ENCODE measurements at regions not wholly inside any gene's neighbourhood (a gene's known extent, or its start where the extent isn't known, plus 50 kb on each side); places are given as distances from the start of the nearest gene placed in this dataset.

DNA sequence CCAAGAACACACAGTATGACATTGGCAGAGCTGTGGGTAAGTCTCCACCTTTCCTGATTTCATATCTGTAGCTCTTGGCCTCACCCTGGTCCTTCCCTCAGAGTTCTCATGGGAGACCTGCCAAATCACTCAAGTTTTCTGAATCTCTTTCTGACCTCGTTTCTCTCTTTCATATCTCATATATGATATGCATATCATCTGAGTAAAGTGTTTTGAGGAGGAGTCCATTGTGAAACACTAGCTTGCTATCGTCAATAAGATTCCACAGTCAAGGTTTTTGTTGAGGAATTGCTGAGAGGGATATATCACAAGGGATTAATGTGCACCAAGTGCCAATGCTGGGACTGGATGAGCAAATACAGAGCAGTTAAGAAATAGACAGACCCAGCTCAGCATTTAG lies 739.2 kb downstream of the BRINP1 start:
- TF ChIP-seq, protein P1, sequence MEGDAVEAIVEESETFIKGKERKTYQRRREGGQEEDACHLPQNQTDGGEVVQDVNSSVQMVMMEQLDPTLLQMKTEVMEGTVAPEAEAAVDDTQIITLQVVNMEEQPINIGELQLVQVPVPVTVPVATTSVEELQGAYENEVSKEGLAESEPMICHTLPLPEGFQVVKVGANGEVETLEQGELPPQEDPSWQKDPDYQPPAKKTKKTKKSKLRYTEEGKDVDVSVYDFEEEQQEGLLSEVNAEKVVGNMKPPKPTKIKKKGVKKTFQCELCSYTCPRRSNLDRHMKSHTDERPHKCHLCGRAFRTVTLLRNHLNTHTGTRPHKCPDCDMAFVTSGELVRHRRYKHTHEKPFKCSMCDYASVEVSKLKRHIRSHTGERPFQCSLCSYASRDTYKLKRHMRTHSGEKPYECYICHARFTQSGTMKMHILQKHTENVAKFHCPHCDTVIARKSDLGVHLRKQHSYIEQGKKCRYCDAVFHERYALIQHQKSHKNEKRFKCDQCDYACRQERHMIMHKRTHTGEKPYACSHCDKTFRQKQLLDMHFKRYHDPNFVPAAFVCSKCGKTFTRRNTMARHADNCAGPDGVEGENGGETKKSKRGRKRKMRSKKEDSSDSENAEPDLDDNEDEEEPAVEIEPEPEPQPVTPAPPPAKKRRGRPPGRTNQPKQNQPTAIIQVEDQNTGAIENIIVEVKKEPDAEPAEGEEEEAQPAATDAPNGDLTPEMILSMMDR (IDR thresholded peaks at IDR 0.05; ENCODE audit: low read depth, low read length), result no peak
- no peaks in the 10 kb centered on the region; the same call in 1 of the 2 replicates for H3K9me3 ChIP-seq
- no peak overlapping the region for H3K4me3 ChIP-seq (ENCODE audit: low read depth, low read length)
- no peaks in the 10 kb centered on the region for H3K36me3 ChIP-seq
- no peaks in the 10 kb centered on the region for H3K4me1 ChIP-seq
- DNase-seq, result no peak
- no peaks in the 10 kb centered on the region for H3K27me3 ChIP-seq

DNA sequence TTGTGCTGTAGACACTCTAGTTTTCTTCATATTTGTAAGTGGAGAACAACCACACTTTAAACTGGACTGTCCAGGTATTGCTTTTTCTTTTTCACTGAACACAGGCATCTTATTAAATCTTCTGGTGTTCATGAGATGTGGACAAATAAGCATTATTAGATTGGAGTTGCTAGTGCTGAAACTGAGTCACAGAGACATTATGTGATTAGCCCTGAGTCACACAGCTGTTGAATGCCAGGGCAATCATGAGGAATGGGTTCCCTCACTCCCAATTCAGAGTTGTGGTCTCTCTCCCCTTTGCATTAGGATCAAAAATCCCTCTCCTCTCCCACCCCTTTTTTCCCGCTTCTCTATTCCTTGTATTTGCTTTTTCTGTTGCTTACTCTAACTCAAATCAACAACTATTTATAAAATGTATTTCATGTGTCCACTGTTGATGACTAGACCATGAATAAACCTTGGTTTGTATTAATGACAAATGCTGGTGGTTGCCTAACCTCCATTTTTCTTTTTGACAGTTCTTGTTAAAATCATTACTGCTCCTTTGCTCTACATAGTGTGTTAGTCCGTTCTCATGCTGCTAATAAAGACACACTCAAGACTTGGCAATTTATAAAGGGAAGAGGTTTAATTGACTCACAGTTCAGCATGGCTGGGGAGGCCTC lies 738.2 kb downstream of the BRINP1 start:
- Histone ChIP-seq H3K4me3 (ENCODE audit: low read depth, low read length) (no peak overlapping the region), H3K9me3 (no peaks in the 10 kb centered on the region), H3K27me3 (no peaks in the 10 kb centered on the region), H3K4me1 (no peaks in the 10 kb centered on the region), H3K36me3 (no peaks in the 10 kb centered on the region)
- DNase-seq, result no peak
- TF ChIP-seq, protein P1 (IDR thresholded peaks at IDR 0.05; ENCODE audit: low read depth, low read length), result no peak

DNA sequence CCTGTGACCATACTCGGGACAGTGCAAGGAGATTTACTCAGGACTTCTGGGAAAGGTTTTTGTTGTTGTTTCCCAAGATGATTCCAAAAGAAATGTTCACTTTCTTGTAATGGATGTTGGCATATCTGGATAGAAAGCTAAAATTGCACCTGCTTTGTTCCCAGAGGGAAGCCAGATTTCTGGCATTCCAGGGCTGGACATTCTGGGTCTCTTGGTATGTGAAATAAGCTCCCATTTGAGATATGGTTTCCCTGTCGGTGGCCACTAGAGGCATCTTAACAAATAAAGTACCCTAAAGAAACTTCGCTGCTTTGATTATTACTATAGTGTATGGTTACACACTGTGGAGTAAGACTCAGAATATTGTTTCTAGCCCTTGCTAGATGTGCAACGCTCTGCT lies 737.3 kb downstream of the BRINP1 start:
- Histone ChIP-seq H3K27me3 (no peaks in the 10 kb centered on the region), H3K9me3 (no peaks in the 10 kb centered on the region), H3K4me1 (no peaks in the 10 kb centered on the region), H3K36me3 (no peaks in the 10 kb centered on the region), H3K4me3 (ENCODE audit: low read depth, low read length) (no peak overlapping the region)
- DNase-seq, result no peak
- TF ChIP-seq, protein P1 (IDR thresholded peaks at IDR 0.05; ENCODE audit: low read depth, low read length), result no peak

DNA sequence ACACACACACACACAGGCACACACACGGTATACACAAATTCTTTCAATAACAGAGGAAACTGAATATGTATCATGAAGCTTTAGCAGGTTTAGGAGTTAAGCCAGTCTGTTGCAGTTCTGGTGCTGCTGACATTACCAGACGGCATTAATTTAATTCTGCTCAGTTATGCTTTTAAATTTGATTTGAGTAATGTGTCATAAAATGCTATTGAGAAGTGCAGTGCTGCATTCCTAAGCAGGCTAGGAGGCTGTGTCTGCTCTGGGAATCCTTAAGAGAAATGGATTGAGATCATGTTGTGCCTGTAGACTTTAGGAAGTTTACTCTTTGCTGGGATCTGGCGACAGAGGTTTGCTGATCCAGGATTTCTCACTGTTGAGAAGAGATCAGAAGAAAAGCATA lies 733.8 kb downstream of the BRINP1 start:
- H3K27me3 ChIP-seq, result no peaks in the 10 kb centered on the region
- no peak overlapping the region for H3K4me3 ChIP-seq (ENCODE audit: low read depth, low read length)
- no peaks in the 10 kb centered on the region for H3K36me3 ChIP-seq
- H3K9me3 ChIP-seq, result no peaks in the 10 kb centered on the region
- no peaks in the 10 kb centered on the region for H3K4me1 ChIP-seq
- TF ChIP-seq, protein P1 (IDR thresholded peaks at IDR 0.05; ENCODE audit: low read depth, low read length), result no peak
- DNase-seq, result no peak

DNA sequence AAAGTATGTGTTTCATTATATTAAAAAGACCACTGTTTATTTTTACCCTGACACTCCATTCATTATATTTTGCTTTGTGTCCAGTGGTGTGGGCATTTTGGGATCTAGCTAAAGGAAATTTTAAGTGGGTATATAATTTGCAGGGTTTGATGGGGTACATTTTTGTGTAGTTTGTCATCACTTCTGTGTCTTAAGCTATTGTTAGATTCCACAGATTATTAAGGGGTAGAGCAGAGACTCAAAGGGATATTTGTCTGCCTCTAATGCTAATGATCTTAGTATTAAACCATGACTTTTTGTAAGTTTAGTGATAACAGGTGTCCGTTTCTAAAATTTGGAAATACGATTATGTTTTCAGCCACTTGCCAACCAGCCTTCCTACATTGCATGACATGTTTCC lies 731.6 kb downstream of the BRINP1 start:
- Histone ChIP-seq H3K4me1 (no peaks in the 10 kb centered on the region), H3K27me3 (no peaks in the 10 kb centered on the region), H3K4me3 (ENCODE audit: low read depth, low read length) (no peak overlapping the region), H3K36me3 (no peaks in the 10 kb centered on the region), H3K9me3 (no peaks in the 10 kb centered on the region)
- TF ChIP-seq, protein P1 (IDR thresholded peaks at IDR 0.05; ENCODE audit: low read depth, low read length), result no peak
- no peak for DNase-seq

DNA sequence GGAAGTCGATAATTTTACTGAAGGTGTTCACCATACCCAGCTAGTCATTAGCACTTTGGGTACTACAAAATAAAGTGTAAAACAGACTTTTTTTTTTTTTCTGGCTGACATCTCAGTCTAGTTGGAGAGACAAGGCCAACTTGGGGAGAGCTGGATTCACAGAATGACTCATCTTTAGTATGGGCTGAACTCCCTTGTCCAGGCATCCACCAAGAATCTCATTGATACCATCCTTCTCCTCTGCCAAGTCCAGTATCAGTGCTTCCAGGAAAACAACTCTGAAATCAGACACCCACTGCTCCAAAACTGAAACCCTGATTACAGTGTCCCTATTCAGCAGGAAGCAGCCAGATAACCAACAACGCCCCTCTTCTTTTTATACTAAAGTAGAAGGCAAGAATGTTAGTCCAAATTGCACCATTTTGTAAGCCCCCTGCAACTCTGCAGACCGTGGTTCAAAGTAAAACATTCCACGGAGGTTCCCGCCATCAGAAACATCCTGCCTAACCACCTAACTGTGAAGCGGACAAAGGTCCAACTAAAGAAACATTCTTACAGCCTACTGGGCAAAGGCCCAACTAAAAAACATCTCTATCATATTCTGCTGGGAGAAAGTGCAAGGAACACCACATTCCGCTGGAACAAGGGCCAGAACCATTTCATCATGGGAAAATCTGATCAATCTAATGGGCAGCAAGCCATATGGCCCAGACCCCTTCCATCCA lies 728.2 kb downstream of the BRINP1 start:
- no peaks in the 10 kb centered on the region for H3K4me1 ChIP-seq
- no peak overlapping the region for H3K4me3 ChIP-seq (ENCODE audit: low read depth, low read length)
- TF ChIP-seq, protein P1 (IDR thresholded peaks at IDR 0.05; ENCODE audit: low read depth, low read length), result no peak
- DNase-seq, result no peak
- H3K36me3 ChIP-seq, result no peaks in the 10 kb centered on the region
- no peaks in the 10 kb centered on the region for H3K27me3 ChIP-seq
- no peaks in the 10 kb centered on the region; the same call in 1 of the 2 replicates for H3K9me3 ChIP-seq

Measured in BE2C (cell line).